ENCODE measurements at regions not wholly inside any gene's neighbourhood (a gene's known extent, or its start where the extent isn't known, plus 50 kb on each side); places are given as distances from the start of the nearest gene placed in this dataset.
A peak's percentile ranks its signal among the peaks of the same experiment; 100 is the strongest.
"Not testable (repeated sequence)": the region's sequence is repeated elsewhere in the genome, so short reads cannot be mapped to it uniquely, and the experiment has no call there.

GRCh38 chr13:78540058-78540457, 63.3 kb downstream of the POU4F1 start:
- DNase-seq = no peak

- not testable (repeated sequence) for DNase-seq
These were observed 77.3 kb downstream of the POU4F1 start for GRCh38 chr13:78526044-78526443.

GRCh38 chr13:78524936-78525335, 78.4 kb downstream of the POU4F1 start:
- no peak for DNase-seq

- no peak for DNase-seq
These were observed 82.3 kb downstream of the POU4F1 start for GRCh38 chr13:78521091-78521490.

GRCh38 chr13:78520425-78520824, 82.9 kb downstream of the POU4F1 start:
- no peak for DNase-seq

GRCh38 chr13:78518482-78518881, 84.9 kb downstream of the POU4F1 start:
- not testable (repeated sequence) for DNase-seq

- DNase-seq = no peak
These were observed 103.5 kb downstream of the POU4F1 start for GRCh38 chr13:78499802-78500201.

- DNase-seq = peak; percentile 38
These were observed 105.5 kb downstream of the POU4F1 start for GRCh38 chr13:78497702-78498355.

GRCh38 chr13:78491978-78492377, 111.4 kb downstream of the POU4F1 start:
- no peak for DNase-seq

GRCh38 chr13:78490225-78490624, 113.1 kb downstream of the POU4F1 start:
- not testable (repeated sequence) for DNase-seq

- DNase-seq = no peak
These were observed 115.6 kb downstream of the POU4F1 start for GRCh38 chr13:78487707-78488106.

GRCh38 chr13:78485803-78486202, 117.5 kb downstream of the POU4F1 start:
- DNase-seq = no peak

GRCh38 chr13:78478183-78478582, 125.2 kb downstream of the POU4F1 start:
- DNase-seq = no peak

- DNase-seq = no peak
These were observed 126.4 kb downstream of the POU4F1 start for GRCh38 chr13:78476910-78477309.

- no peak for DNase-seq
These were observed 134.7 kb downstream of the POU4F1 start for GRCh38 chr13:78468621-78469020.

GRCh38 chr13:78465250-78465649, 138.1 kb downstream of the POU4F1 start:
- no peak for DNase-seq

- DNase-seq = no peak
These were observed 143.2 kb downstream of the POU4F1 start for GRCh38 chr13:78460176-78460575.

GRCh38 chr13:78443839-78444238, 159.5 kb downstream of the POU4F1 start:
- DNase-seq = no peak

- DNase-seq = no peak
These were observed 165.6 kb downstream of the POU4F1 start for GRCh38 chr13:78437781-78438180.

- no peak for DNase-seq
These were observed 167.0 kb downstream of the POU4F1 start for GRCh38 chr13:78436311-78436710.

- no peak for DNase-seq
These were observed 172.0 kb downstream of the POU4F1 start for GRCh38 chr13:78431328-78431727.

GRCh38 chr13:78430811-78431210, 172.5 kb downstream of the POU4F1 start:
- no peak for DNase-seq

- no peak for DNase-seq
These were observed 173.1 kb downstream of the POU4F1 start for GRCh38 chr13:78430166-78430791.

- no peak for DNase-seq
These were observed 174.7 kb downstream of the POU4F1 start for GRCh38 chr13:78428646-78429045.

GRCh38 chr13:78426183-78426582, 177.2 kb downstream of the POU4F1 start:
- DNase-seq = no peak
